LHCN-M2 (cell line): ENCODE measurements at regions not wholly inside any gene's neighbourhood (a gene's known extent, or its start where the extent isn't known, plus 50 kb on each side); places are given as distances from the start of the nearest gene placed in this dataset.
A peak's percentile ranks its signal among the peaks of the same experiment; 100 is the strongest.

ENCODE experiments used
- DNase-seq: peaks from one replicate; pipeline ENCODE4 v3.0.0-alpha.2; 2012; ENCODE audit warnings: low read depth

DNA sequence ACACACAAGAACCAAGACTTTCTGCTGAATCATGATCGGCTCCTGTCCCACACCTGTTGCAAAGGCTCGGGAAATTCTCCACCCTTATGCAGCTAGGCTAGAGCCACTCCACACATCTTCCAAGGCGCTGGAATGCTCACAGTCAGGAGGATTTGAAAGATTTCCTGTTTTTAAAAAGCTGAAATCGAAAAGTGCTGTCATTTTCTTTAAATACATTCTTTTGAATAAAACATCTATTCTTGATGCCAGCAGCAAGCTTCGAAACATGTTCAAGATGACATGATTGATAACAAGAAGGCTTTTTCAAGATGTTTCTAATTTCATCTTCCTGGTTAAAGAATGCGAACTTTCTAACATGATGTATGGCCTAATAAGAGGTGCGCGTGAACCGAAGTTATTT is 219.7 kb upstream of the CDH5 start:
- DNase-seq, result no peak

DNA sequence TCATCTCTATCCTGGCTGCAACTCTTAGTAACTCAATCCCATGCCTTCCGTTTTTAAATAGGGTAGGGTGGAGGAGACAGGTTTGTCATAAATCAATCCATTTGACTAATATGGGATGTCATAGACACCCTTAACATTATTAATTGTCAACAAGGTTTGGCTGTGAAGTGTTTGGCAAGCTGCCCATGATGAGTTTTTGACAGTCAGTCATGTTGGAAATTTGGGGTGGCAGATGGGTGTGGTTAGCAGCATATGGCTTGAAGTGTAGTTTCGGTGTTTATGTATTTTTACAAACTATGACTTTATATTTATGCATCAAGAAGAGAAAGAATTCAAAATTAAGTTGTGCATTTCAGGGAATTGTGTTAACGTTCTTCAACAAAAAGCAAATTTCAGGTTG is 221.8 kb upstream of the CDH5 start:
- DNase-seq, result no peak

DNA sequence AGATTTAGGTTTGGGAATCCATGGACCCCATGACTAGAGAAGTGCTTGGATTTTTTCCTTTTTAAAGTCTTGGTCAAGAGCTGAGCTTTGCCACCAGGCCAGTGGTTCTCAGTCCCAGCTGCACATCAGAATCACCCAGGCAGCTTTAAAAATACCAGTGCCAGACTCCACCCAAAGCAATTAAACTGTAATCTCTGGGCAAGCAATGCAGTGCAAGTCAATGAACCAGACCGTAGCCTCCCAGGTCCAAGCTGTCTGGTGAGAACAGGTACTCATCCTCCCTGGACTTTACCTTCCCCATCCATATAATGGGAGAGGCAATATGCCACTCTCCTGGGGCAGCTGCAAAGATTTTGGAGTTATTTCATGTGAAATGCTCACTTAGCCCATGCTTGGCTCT is 223.1 kb upstream of the CDH5 start:
- DNase-seq, result no peak

GRCh38 chr16:66141885-66142284 is 224.6 kb upstream of the CDH5 start:
- DNase-seq, result no peak

GRCh38 chr16:66137853-66138252 is 228.6 kb upstream of the CDH5 start:
- no peak for DNase-seq

- DNase-seq, result no peak
These were observed 229.7 kb upstream of the CDH5 start for GRCh38 chr16:66136841-66137240.

GRCh38 chr16:66135838-66136237 is 230.7 kb upstream of the CDH5 start:
- no peak for DNase-seq

DNA sequence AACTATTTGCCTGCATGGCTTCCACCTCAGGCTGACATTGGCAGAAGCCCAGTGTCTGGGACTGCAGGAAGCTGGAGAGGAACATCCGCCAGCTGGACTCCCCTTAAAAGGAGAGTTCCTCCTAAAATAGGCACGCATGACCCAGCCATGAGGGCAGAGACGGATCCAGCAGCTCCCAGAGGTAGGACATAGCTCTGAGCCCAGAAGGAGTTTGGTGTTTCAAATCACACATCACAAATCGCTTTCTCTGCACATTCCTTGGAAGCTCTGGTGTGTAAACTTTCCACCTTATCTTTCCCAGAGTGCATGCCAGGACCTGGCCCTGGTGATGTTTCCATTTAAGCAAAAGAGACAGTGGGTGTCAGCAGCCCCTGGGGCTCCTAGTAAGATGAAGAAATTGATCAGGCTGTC is 231.1 kb upstream of the CDH5 start:
- no peak for DNase-seq

DNA sequence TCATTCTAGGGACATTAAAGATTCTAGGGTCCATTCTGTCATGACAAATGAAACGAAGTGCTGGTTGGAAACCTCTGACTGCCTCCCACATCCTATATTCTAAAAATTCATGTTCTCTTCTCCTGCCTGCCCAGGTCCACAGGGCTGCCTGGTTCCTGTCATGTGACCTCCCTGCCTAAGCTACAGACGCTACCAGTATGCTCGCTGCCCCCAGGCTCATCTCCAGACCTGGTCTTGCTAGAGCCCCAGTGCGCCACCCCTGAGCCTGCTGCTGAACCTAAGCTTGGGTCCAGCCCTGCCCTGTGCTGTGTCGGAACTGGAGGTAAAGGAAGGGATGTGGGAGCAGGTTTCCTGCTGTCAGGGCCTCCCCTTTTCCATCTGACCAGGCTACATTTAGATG is 231.6 kb upstream of the CDH5 start:
- no peak for DNase-seq

- DNase-seq, result no peak
These were observed 232.7 kb upstream of the CDH5 start for GRCh38 chr16:66133643-66134338.

GRCh38 chr16:66131895-66132294 is 234.6 kb upstream of the CDH5 start:
- peak; percentile 77 for DNase-seq

DNA sequence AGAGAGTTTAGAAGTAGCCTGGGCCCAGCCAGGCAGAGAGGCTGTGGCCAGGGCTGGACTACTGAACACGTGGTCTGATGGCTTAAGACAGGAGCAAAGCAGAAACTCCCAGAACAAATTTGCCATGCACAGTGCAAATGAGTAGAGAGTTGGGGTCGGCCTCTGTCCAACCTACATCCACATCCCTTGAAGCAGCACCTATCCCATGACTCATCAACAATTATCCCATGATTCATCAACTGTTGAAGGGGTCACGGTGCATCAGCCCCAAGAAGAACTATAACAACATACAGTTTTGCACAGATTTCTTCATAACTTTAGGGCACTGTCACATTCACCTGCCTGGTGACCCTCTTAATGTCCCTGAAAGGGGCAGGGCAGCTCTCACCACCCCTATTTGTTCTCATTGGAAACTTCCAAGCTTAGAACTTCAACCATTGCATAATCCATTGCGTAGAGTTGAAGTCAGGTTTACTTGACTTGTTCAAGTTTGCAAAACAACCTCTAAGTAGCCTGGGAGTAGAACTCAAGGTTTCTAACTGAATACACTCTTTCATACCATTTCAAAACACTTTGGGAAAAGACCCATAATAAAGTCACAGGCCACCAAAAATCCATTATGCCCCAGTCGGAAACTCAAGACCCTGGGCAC is 235.2 kb upstream of the CDH5 start:
- DNase-seq, result peak; percentile 55

GRCh38 chr16:66130296-66130905 is 236.1 kb upstream of the CDH5 start:
- DNase-seq, result peak; percentile 81

DNA sequence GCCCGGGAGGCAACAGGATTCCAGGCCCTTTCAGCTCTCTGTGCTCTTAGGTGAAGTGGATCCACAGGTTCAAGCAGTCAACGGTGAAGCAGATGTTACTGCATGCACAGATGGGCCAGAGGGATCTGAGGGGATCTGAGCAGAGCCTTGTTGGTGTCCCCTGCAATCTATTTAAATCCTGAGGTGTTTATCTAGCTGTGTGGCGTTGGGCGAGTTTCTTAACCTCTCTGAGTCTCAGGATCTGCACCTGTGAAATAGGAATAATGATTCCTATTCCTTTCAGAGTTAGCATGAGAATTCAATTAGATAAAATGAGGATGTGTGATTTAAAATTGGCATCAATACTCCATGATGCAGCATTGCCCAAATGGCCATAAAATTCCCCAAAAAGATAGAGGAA is 237.3 kb upstream of the CDH5 start:
- no peak for DNase-seq

DNA sequence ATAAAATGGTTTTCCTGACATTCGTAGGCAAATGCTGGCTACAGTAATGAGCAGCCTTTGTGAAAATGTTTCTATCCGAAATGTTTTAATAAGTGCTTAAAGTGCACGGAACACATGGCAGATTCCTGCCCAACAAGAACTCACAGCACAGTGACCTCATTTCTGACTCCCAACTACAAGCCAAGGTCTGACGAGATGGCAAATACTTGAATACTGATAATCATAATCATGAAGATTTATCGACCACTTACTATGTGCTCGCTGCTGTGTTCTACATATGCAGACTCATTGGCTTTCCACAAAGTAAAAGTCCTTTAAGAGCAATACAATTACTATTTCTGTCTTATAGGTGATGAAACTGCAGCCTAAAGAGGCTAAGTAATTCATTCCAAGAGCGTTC is 238.1 kb upstream of the CDH5 start:
- no peak for DNase-seq

DNA sequence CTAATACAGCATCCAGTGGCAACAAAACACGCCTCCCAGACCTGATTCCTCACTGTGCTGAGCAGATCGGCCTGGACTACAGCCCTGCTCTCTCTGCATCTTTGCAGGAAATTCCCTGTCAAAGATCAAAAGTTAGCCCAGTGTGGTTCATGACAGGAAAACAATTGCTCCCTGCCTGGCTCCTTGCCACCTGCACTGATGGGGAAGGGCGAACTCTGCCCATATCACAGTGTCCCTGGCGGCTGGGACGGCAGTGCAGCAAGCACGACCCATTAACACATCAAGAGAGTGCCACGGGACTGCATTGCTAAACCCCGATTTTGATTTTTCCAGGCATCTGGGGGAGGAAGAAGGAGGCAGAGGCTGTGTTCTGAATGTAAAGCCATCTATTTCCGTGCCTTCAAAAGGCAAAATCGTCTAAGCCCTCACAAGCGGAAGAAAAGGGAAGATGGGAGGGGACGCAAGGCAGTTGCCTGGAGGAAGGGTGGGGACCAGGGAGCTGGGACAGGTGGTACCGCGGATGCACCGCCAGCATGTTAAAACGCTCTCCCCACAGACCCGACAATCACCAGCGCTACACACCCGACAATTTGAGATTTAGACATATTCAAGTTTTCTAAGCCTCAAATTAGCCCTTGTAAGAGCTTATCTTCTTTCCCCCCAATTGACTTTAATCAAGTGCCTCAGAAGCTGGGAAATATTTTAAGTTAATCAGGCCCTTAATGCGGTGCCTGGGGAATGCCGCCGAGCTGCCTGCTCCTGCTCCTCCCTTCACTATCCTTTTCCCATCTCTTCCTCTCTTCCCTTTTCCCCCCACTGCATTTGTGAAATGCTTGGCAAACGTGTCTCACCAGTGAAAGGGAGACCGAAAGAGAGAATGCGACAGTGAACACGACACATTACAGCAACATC is 238.8 kb upstream of the CDH5 start:
- no peak for DNase-seq

GRCh38 chr16:66121466-66121865 is 245.0 kb upstream of the CDH5 start:
- no peak for DNase-seq

- DNase-seq, result no peak
These were observed 245.8 kb upstream of the CDH5 start for GRCh38 chr16:66120656-66121055.

GRCh38 chr16:66116163-66117002 is 250.1 kb upstream of the CDH5 start:
- DNase-seq, result peak; percentile 34

DNA sequence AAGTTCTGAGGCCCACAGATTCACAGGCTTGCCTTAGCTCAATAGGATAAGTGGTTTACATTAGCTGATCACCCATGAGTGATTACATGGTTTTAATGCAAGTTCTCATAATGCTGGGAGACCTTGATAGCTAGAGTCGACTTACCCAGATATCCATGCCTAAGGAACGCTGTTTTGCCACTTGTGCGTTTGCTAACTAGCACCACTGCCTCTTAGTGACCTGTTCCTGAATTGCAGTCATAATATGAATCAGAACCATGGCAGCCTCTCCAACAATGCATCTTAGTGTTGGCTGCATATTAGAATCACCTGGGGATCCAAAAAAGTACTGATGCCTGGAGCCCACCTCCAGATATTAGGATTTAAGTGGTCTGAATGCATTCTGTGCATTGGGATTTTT is 251.1 kb upstream of the CDH5 start:
- DNase-seq, result no peak

DNA sequence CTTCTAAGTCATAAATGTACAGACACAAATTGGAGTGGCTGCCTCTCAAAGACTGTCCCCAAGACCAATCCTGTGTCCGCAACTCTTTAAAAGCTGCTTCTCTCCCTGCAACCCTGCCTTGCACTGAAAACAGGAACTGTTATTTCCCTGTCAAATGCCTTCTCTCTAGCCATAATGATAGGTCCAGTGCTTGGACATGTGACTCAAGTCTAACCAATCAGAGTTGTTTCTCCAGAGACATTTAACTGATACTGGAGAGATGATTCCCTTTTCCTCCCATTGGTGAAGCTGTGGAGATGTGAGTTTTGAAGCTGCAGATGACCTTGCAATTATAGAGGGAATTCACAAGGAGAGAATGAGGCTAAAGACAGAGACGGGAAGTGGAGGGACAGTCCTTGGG is 253.3 kb upstream of the CDH5 start:
- no peak for DNase-seq
